Mesothelial cell of epicardium (in vitro differentiated cells): ENCODE measurements at regions not wholly inside any gene's neighbourhood (a gene's known extent, or its start where the extent isn't known, plus 50 kb on each side); places are given as distances from the start of the nearest gene placed in this dataset.

Experiments
- DNase-seq, 2 experiments: peaks; one replicate each; pipeline ENCODE4 v3.0.0; 2021; ENCODE audit warnings: low spot score in 2 of 2; ENCODE audit not compliant: unreplicated experiment in 2 of 2
- H3K27ac Mint-ChIP-seq: 2 replicates; pipeline ENCODE4 v1.8.0; 2021; ENCODE audit warnings: mixed read lengths
- H3K27me3 Mint-ChIP-seq: 2 replicates; pipeline ENCODE4 v1.8.0; 2021; ENCODE audit warnings: low read depth, mixed read lengths
- H3K36me3 Mint-ChIP-seq: 2 replicates; pipeline ENCODE4 v1.8.0; 2021; ENCODE audit warnings: mixed read lengths
- H3K4me1 Mint-ChIP-seq: 2 replicates; pipeline ENCODE4 v1.8.0; 2021; ENCODE audit warnings: mixed read lengths
- H3K4me3 Mint-ChIP-seq: 2 replicates; pipeline ENCODE4 v1.8.0; 2021; ENCODE audit warnings: mild to moderate bottlenecking, moderate library complexity, mixed read lengths
- H3K9me3 Mint-ChIP-seq: 2 replicates; pipeline ENCODE4 v1.8.0; 2021; ENCODE audit warnings: mixed read lengths
- CTCF ChIP-seq: fragments of 200-600 bp; sonication (generic); IDR thresholded peaks from one replicate; pipeline ENCODE4 v1.5.0; 2021; ENCODE audit warnings: antibody characterized with exemption; ENCODE audit not compliant: unreplicated experiment

- H3K4me1 Mint-ChIP-seq: peaks cover 5% of the 10 kb centered on the region
- no peaks in the 10 kb centered on the region for H3K9me3 Mint-ChIP-seq
- no peak for DNase-seq
- no peaks in the 10 kb centered on the region for H3K36me3 Mint-ChIP-seq
- no peak overlapping the region for H3K4me3 Mint-ChIP-seq
- no peak for TF ChIP-seq CTCF
- peaks cover 7% of the 10 kb centered on the region for H3K27me3 Mint-ChIP-seq
- no peak overlapping the region for H3K27ac Mint-ChIP-seq
Measured at GRCh38 chr22:34281738-34282137, 361.5 kb upstream of the LARGE1 start.

- Mint-ChIP-seq H3K9me3 (peaks cover 6% of the 10 kb centered on the region), H3K4me3 (no peak overlapping the region), H3K4me1 (peaks cover 5% of the 10 kb centered on the region), H3K27ac (no peak overlapping the region), H3K36me3 (no peaks in the 10 kb centered on the region), H3K27me3 (peaks cover 11% of the 10 kb centered on the region)
- DNase-seq: no peak
- TF ChIP-seq CTCF: no peak
Measured at GRCh38 chr22:34283844-34284243, 363.6 kb upstream of the LARGE1 start.

- Mint-ChIP-seq H3K9me3 (peaks cover 6% of the 10 kb centered on the region), H3K4me3 (no peak overlapping the region), H3K36me3 (no peaks in the 10 kb centered on the region), H3K27me3 (peaks cover 9% of the 10 kb centered on the region), H3K4me1 (no peaks in the 10 kb centered on the region), H3K27ac (no peak overlapping the region)
- TF ChIP-seq CTCF: no peak
- no peak for DNase-seq
Measured at GRCh38 chr22:34293324-34293723, 373.0 kb upstream of the LARGE1 start.

- Mint-ChIP-seq H3K9me3 (no peaks in the 10 kb centered on the region), H3K4me1 (no peaks in the 10 kb centered on the region), H3K4me3 (no peak overlapping the region), H3K27me3 (peaks cover 1% of the 10 kb centered on the region), H3K27ac (no peak overlapping the region), H3K36me3 (no peaks in the 10 kb centered on the region)
- no peak for DNase-seq
- no peak for TF ChIP-seq CTCF
Measured at GRCh38 chr22:34294476-34294875, 374.2 kb upstream of the LARGE1 start.

GRCh38 chr22:34294986-34295385, 374.7 kb upstream of the LARGE1 start:
- no peak for DNase-seq
- Mint-ChIP-seq H3K4me1 (no peaks in the 10 kb centered on the region), H3K9me3 (no peaks in the 10 kb centered on the region), H3K27me3 (peaks cover 1% of the 10 kb centered on the region), H3K36me3 (no peaks in the 10 kb centered on the region), H3K27ac (no peak overlapping the region), H3K4me3 (no peak overlapping the region)
- no peak for TF ChIP-seq CTCF

- Mint-ChIP-seq H3K27me3 (peaks cover 1% of the 10 kb centered on the region), H3K4me1 (no peaks in the 10 kb centered on the region), H3K4me3 (no peak overlapping the region), H3K27ac (no peak overlapping the region), H3K9me3 (no peaks in the 10 kb centered on the region), H3K36me3 (no peaks in the 10 kb centered on the region)
- DNase-seq: no peak
- TF ChIP-seq CTCF: no peak
Measured at GRCh38 chr22:34296461-34296860, 376.2 kb upstream of the LARGE1 start.
